AG09309 (cell line): ENCODE measurements at regions not wholly inside any gene's neighbourhood (a gene's known extent, or its start where the extent isn't known, plus 50 kb on each side); places are given as distances from the start of the nearest gene placed in this dataset.

Experiments
- DNase-seq: peaks from one replicate; pipeline ENCODE4 v3.0.0-alpha.2; 2010; ENCODE audit warnings: low read depth
- H3K4me3 ChIP-seq: 2 replicates; pipeline ENCODE4 v1.5.1; 2011; ENCODE audit warnings: mild to moderate bottlenecking, low read depth, low read length, moderate library complexity; ENCODE audit not compliant: control insufficient read depth
- TF ChIP-seq, protein P1 (sequence below): IDR thresholded peaks from 2 replicates; pipeline ENCODE4 v1.5.1; 2011; ENCODE audit warnings: mild to moderate bottlenecking, low read depth, low read length, inconsistent platforms; ENCODE audit not compliant: insufficient read depth, control insufficient read depth; ENCODE audit errors: missing control alignments

DNA sequence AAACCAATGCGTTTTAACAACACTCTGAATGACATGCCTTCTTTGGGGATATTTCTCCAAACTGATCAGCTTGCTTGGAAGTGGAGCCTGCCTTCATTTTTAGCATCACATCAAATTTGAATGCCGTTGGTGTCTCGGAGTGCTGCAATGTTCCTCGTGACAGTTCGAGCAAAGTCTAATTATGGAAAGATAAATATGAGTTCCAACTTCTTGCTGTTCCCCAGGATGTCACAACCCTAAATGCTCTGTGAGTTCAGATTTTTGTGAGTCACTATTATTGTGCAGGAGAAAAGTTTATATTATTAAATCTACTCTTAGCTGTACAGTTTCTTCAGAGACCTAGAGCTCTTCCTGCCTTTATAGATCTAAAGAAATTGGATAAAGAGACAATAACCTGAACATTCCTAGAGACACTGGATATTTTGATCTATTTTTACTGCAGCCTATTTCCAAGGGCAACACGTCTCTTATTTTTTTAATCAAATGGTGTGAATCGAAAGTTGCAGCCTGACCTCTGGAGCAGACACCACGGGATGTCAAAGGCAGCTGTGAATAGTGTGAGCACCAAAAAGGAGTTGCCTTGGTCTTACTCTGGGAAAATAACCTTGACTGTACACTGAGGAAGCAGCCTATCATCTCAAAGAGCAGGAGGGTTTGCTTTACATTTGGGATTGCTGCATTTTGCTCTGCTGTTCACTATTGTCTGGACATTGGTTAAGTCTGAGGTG lies 330.1 kb downstream of the TDRD15 start:
- no peak overlapping the region for H3K4me3 ChIP-seq
- no peak for DNase-seq
- TF ChIP-seq, protein P1, sequence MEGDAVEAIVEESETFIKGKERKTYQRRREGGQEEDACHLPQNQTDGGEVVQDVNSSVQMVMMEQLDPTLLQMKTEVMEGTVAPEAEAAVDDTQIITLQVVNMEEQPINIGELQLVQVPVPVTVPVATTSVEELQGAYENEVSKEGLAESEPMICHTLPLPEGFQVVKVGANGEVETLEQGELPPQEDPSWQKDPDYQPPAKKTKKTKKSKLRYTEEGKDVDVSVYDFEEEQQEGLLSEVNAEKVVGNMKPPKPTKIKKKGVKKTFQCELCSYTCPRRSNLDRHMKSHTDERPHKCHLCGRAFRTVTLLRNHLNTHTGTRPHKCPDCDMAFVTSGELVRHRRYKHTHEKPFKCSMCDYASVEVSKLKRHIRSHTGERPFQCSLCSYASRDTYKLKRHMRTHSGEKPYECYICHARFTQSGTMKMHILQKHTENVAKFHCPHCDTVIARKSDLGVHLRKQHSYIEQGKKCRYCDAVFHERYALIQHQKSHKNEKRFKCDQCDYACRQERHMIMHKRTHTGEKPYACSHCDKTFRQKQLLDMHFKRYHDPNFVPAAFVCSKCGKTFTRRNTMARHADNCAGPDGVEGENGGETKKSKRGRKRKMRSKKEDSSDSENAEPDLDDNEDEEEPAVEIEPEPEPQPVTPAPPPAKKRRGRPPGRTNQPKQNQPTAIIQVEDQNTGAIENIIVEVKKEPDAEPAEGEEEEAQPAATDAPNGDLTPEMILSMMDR: no peak

DNA sequence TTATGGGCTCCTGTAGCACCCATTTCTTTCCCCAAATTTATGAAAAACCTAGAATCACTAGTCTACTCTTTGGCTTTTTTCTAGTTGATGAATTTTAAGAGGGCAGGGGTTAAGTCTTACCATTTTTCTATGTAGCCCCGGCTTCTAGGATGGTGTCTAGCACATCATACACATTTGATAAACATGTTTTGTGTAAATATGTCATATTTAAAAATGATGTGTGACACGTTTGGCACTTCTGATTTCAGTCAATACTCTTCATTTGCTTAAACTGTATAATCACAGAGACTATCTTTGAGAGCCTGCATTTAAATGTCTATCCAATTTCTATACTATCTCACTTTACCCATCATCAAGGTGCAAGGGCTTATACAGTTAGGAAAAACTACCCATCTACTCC lies 331.1 kb downstream of the TDRD15 start:
- no peak for DNase-seq
- TF ChIP-seq, protein P1: no peak
- no peak overlapping the region for H3K4me3 ChIP-seq

DNA sequence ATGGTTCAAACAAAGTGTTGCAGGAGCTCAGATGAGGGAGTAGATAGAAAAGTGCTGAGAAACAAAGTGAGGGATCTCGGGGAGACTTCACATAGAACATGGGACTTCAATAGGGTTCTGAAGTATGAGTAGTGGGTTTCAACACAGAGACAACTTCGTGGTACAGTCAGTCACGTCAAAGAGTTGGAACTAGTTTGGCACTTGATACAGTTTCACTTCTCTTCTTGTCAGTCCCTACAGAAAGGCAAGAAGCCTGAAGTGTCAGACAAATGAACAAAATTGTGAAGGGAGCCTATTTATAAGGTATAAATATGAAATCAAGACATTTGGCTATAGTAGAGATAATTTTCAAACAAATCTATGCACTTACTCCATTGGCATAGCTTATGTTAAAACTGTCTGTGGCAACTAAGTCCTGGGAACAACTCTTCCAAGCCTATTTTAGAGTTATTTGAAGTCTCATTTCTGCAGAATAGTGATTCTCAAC lies 338.0 kb downstream of the TDRD15 start:
- H3K4me3 ChIP-seq: no peak overlapping the region
- TF ChIP-seq, protein P1: no peak
- DNase-seq: no peak

DNA sequence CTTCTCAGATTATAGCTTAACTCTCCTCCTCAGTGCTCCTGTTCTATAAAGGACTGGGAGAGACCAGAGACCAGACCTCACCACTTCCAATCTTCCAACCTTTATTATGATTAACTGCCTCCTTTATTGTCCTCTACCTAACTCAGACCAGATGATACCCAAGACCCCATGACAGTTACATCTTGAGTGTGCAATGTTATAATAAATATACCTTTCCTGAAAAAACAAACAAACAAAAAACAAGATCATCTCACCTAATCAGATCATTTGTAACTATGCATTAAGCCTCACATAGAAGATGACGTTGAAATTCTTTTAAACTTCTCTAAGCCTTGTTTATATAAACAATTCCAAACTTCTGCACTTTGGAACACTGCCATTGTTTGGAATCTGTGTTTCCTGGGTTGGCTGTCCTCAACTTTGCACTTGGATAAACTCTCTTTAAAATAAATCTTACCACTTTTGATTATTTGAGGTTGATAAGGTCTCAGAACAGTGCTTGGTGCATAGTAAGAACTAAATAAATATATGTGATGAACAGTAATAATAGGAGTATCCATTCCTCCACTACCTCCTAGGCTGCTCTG lies 342.7 kb downstream of the TDRD15 start:
- DNase-seq: no peak
- no peak overlapping the region for H3K4me3 ChIP-seq
- TF ChIP-seq, protein P1: no peak

DNA sequence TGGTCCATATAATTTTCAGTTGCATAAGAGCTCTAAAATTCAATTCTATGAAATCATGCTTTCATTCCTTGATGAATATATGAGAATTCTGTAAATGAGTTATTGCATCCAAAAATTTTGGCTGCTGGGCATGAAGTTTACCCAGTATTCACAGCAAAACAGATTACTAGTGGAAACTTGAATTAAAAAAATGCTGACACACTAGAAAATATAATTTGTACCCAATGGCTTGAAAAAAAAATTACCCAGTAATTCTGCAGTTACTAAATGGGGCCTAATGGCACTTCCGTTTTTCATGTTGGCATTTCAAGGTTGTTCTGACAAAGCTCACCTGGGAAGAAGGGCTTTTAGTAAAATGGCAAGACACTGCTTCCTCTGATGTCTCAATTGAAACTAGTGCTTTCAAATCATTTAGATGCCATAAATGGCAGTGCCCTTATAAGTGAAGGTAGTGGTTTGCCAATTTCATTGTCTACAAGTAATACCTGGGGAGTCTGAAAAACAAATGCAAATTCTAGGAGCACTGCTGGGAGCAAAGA lies 343.6 kb downstream of the TDRD15 start:
- H3K4me3 ChIP-seq: no peak overlapping the region
- TF ChIP-seq, protein P1: no peak
- DNase-seq: no peak

DNA sequence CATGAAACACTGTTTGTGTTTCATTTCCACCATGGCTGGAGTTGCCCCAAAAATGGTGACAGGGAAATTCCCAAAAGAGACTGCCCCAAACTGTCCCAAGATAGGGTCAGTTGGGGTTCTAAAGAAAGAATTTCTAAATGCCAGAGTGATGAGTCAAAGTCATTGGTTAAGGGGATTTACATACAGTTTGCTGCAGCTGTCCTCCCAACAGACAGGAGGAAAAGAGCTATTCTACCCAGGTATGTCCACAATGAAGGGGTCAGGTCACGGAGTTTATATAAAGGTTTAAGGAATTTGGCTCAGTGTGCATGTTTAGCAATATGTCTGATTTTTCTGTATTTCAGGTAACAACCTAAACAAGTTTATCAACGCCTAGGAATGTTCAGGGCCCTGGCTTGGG lies 344.1 kb downstream of the TDRD15 start:
- no peak overlapping the region for H3K4me3 ChIP-seq
- TF ChIP-seq, protein P1: no peak
- DNase-seq: no peak

DNA sequence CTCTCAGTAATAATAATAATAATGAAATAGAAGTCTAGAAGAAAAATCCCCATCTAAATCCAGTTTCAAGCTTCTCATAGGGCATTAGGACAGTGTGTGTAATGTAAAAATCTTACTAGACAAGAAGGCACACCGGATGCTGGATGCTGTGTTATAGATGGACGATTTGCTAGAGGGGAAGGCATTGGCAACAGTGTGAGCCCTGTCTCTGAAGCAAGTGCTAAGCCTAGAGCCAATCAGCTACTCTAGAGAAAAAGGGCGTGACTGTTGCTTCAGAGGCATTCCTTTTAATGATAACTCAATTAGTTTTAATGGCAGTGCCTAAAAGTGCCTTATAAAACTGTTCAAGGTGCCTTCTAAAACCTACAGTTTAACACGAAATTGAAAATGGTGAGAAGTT lies 344.9 kb downstream of the TDRD15 start:
- no peak for DNase-seq
- H3K4me3 ChIP-seq: no peak overlapping the region
- TF ChIP-seq, protein P1: no peak
